MM.1S (cell line): ENCODE measurements at regions not wholly inside any gene's neighbourhood (a gene's known extent, or its start where the extent isn't known, plus 50 kb on each side); places are given as distances from the start of the nearest gene placed in this dataset.

Source experiments
- CTCF ChIP-seq: fragments of 300-600 bp; sonication (generic); IDR thresholded peaks from 2 replicates; pipeline ENCODE4 v1.5.1; 2016; ENCODE audit warnings: antibody characterized with exemption, low read length, mixed read lengths
- EZH2 ChIP-seq: fragments of 300-600 bp; sonication (generic); optimal IDR thresholded peaks from 2 replicates; pipeline ENCODE3; 2017; ENCODE audit warnings: low read depth, mild to moderate bottlenecking, antibody characterized with exemption, low read length, mixed read lengths

- TF ChIP-seq CTCF (no peak), EZH2 (no peak)
Measured at GRCh38 chr4:120003193-120003592, 63.5 kb downstream of the MAD2L1 start.
